Prostate gland (tissue), 2 donors: ENCODE measurements at regions not wholly inside any gene's neighbourhood (a gene's known extent, or its start where the extent isn't known, plus 50 kb on each side); places are given as distances from the start of the nearest gene placed in this dataset.

Source experiments
- DNase-seq: peaks from one replicate; pipeline ENCODE4 v3.0.0-alpha.2; 2019; ENCODE audit warnings: low spot score
- H3K27ac ChIP-seq, 2 donors: fragments of 200-600 bp; sonication (generic); 2 replicates each; pipeline ENCODE4 v1.5.1; 2017 to 2019
- H3K27me3 ChIP-seq: fragments of 200-600 bp; sonication (generic); replicated peaks from 2 replicates; pipeline ENCODE4 v1.5.1; 2019; ENCODE audit not compliant: insufficient read depth
- H3K36me3 ChIP-seq, 2 donors: fragments of 200-600 bp; sonication (generic); 1 replicate in 1 of 2; 2 replicates in 1 of 2; pipeline versions ENCODE4 v1.5.1 to v1.8.1; 2017 to 2019
- H3K4me1 ChIP-seq: fragments of 200-600 bp; sonication (generic); replicated peaks from 2 replicates; pipeline ENCODE4 v1.5.1; 2019
- H3K4me3 ChIP-seq, 2 donors: fragments of 200-600 bp; sonication (generic); 2 replicates each; pipeline ENCODE4 v1.5.1; 2017 to 2019
- H3K9me3 ChIP-seq: fragments of 200-600 bp; sonication (generic); 2 replicates; pipeline ENCODE4 v1.5.1; 2017
- POLR2A ChIP-seq: fragments of 450-650 bp; IDR thresholded peaks from one replicate; pipeline ENCODE4 v1.6.1; 2016; ENCODE audit warnings: antibody characterized with exemption, mild to moderate bottlenecking
- POLR2AphosphoS5 ChIP-seq: sonication (generic); formaldehyde crosslinking; IDR thresholded peaks from one replicate; pipeline ENCODE4 v1.6.1; 2017; ENCODE audit warnings: antibody characterized with exemption
- WGBS: methylation state at CpG from one replicate; pipeline ENCODE4 v1.1.5; 2018; 5-methylcytosine and 5-hydroxymethylcytosine counted together
- intact Hi-C: fragments of 100-400 bp; cut with DNase I; formaldehyde crosslinking; loops from one replicate; pipeline ENCODE4 v1.14.2; 2022
- TF ChIP-seq, protein P1 (sequence below), 4 experiments: fragments of 200-600 bp in 2 of 4; fragments of 450-650 bp in 2 of 4; sonication (generic) in 2 of 4; IDR thresholded peaks; 1 replicate in 3 of 4; 2 replicates in 1 of 4; pipeline ENCODE4 v1.5.1; 2016 to 2019; ENCODE audit warnings: antibody characterized with exemption in 4 of 4, mild to moderate bottlenecking in 2 of 4, moderate library complexity in 2 of 4

DNA sequence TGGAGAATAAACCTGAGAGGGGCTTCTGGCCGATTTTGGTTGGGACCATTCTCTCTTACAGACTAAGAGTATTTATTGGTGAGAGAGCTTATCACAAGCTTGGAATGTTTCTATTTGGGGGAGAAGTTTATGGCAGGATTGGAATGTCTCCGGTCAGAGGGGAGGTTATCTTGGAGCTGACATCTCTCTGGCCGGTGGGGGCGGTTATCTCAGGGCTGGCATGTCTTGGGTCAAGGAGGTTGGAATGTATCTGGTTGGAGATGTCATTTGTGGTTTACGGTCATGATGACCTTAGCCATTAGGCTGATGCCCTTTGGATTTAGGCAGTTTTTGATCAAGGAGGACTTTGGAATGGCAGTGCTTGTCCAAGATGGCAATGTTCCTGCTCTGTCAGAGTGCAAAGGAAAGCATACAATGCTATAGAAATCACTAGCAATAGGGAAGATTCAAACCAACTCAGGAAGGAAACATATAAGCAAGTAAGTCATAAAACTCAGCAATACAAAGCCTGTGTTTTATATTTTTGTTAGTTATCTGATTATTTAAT lies 362.4 kb upstream of the LRATD1 start:
- TF ChIP-seq, protein P1, sequence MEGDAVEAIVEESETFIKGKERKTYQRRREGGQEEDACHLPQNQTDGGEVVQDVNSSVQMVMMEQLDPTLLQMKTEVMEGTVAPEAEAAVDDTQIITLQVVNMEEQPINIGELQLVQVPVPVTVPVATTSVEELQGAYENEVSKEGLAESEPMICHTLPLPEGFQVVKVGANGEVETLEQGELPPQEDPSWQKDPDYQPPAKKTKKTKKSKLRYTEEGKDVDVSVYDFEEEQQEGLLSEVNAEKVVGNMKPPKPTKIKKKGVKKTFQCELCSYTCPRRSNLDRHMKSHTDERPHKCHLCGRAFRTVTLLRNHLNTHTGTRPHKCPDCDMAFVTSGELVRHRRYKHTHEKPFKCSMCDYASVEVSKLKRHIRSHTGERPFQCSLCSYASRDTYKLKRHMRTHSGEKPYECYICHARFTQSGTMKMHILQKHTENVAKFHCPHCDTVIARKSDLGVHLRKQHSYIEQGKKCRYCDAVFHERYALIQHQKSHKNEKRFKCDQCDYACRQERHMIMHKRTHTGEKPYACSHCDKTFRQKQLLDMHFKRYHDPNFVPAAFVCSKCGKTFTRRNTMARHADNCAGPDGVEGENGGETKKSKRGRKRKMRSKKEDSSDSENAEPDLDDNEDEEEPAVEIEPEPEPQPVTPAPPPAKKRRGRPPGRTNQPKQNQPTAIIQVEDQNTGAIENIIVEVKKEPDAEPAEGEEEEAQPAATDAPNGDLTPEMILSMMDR (IDR thresholded peaks at IDR 0.05), result no peak
- no peak for TF ChIP-seq POLR2AphosphoS5
- TF ChIP-seq POLR2A, result no peak
- intact Hi-C loops, result no loop called here
- Histone ChIP-seq H3K36me3 (no peaks in the 10 kb centered on the region), H3K27me3 (no peaks in the 10 kb centered on the region), H3K9me3 (no peaks in the 10 kb centered on the region), H3K4me3 (no peak overlapping the region), H3K4me1 (no peaks in the 10 kb centered on the region), H3K27ac (no peak overlapping the region)
- 79% methylated on average over 5 of the region's 5 CpGs for WGBS
- DNase-seq, result no peak

DNA sequence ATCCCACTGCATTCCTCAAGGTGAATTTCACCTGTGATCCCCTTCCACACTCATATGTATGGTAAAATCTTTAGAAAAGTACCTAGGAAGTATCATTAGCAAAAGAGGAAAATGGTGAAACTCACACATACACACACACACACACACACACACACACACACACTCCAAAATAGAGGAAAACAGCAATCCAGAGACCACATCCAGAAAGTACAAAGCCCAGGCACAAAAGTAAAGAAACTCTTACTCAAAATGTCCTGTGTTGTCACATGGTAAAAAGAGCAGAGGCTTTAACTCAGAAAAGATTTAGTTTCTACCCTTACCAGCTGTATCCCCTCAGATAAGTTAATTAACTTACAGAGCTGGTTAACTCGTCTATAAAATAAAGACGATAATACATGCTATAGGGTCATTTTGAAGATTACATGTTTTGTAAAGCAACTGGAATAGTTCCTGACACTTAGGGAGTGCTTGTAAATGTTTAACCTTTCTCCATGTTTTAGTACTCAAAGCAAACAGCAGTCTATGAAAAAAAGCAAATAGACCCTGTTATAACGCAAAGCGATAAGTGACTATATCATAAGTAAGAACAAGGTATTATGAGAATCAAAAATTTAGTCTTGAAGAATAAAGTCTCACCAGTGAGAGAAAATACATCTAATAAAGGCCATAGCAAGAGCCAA lies 360.0 kb upstream of the LRATD1 start:
- Histone ChIP-seq H3K27ac (no peak overlapping the region), H3K27me3 (no peaks in the 10 kb centered on the region), H3K9me3 (no peaks in the 10 kb centered on the region), H3K4me3 (no peak overlapping the region), H3K36me3 (no peaks in the 10 kb centered on the region), H3K4me1 (no peaks in the 10 kb centered on the region)
- intact Hi-C loops, result no loop called here
- WGBS, result 58% methylated on average over 4 of the region's 4 CpGs
- TF ChIP-seq POLR2A, result no peak
- TF ChIP-seq POLR2AphosphoS5, result no peak
- TF ChIP-seq, protein P1 (IDR thresholded peaks at IDR 0.05), result no peak
- DNase-seq, result no peak

DNA sequence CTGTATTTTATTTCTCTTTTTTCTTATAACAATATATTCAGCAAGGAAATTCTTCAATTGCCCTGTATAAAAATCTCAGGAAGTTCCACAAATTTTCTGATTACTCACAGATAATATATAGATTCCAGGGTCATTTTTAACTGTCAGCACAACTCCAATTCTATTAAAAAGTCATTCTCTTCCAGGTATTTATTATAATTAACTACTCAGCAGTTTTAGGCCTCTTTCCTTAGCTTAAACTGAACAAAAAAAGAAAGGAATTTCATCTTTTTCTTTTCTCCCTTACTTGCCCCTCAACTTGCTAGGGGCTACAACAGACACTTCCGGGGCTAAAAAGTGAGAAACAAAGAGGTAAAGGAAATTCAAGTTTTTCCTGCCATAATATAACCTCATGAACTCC lies 358.9 kb upstream of the LRATD1 start:
- Histone ChIP-seq H3K9me3 (no peaks in the 10 kb centered on the region), H3K27ac (no peak overlapping the region), H3K4me3 (no peak overlapping the region), H3K36me3 (no peaks in the 10 kb centered on the region), H3K27me3 (no peaks in the 10 kb centered on the region), H3K4me1 (no peaks in the 10 kb centered on the region)
- TF ChIP-seq POLR2A (no peak), POLR2AphosphoS5 (no peak)
- TF ChIP-seq, protein P1 (IDR thresholded peaks at IDR 0.05), result no peak
- intact Hi-C loops, result no loop called here
- 72% methylated on average over 1 of the region's 1 CpG for WGBS
- no peak for DNase-seq

DNA sequence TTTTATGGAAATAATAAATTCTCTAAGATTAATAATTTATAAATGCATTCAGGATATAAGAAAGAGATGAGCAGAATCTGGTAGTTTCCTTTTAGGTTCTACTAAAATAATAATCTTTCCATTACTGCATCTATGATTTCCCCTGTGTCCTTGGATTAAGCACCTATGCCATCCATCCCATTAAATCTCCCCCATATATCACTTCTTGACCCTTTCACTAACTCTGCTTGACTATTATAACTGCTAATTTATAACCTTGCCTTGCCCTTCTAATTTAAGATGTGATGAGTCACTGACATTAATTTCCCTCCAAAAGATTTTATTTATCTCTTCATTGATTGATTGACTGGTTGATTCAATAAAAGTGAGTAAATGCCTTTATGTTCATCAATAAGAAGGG lies 348.3 kb upstream of the LRATD1 start:
- no peak for DNase-seq
- Histone ChIP-seq H3K36me3 (no peaks in the 10 kb centered on the region), H3K9me3 (no peaks in the 10 kb centered on the region), H3K4me1 (no peaks in the 10 kb centered on the region), H3K27ac (no peak overlapping the region), H3K4me3 (no peak overlapping the region), H3K27me3 (no peaks in the 10 kb centered on the region)
- intact Hi-C loops, result no loop called here
- TF ChIP-seq, protein P1 (IDR thresholded peaks at IDR 0.05), result no peak
- no peak for TF ChIP-seq POLR2A
- TF ChIP-seq POLR2AphosphoS5, result no peak

DNA sequence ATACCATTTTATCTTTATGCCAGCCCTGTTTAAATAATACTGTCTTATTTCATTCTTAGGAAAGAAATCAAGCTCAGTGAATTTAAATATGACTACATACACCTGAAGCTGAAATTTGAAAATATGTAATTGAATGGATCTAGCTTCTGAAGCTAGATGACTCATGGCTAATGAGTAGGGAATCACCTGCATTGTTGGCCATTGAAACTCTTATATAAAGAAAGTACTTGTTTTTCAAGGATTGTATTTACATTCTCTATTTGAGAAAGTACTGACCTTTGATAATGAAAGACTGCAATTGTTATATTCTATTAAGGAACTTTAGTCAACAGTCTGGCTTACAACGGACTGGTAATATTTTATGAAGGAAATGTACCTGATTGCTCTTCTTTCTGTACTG lies 346.7 kb upstream of the LRATD1 start:
- DNase-seq, result no peak
- Histone ChIP-seq H3K4me1 (no peaks in the 10 kb centered on the region), H3K36me3 (no peaks in the 10 kb centered on the region), H3K9me3 (no peaks in the 10 kb centered on the region), H3K27ac (peak overlapping the region in 1 of 2 donors; percentile 20), H3K27me3 (no peaks in the 10 kb centered on the region), H3K4me3 (no peak overlapping the region)
- 43% methylated on average over 1 of the region's 1 CpG for whole genome bisulfite sequencing
- peak; percentile 25 for TF ChIP-seq POLR2AphosphoS5
- no peak for TF ChIP-seq POLR2A
- TF ChIP-seq, protein P1 (IDR thresholded peaks at IDR 0.05), result no peak
- intact Hi-C loops, result no loop called here
